ENCODE measurements at regions not wholly inside any gene's neighbourhood (a gene's known extent, or its start where the extent isn't known, plus 50 kb on each side); places are given as distances from the start of the nearest gene placed in this dataset.

DNA sequence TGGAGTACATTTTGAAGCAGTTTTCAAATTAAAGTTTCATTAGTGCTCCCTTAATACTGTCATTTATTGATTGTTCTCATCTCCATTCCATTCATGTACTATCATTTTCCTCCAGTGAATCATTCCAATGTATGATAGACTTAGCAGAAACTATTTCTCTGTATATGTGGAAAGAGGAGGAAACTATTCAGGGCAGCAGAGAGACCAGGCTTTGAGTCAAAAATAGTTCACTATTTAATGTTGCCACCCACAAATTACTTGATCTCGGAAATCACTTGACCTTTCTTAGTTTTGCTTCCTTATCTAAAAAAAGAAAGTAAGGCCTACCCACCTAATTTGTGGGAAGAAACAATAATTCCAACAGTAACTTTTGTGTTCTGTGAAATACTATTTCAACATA lies 610.5 kb upstream of the ZNF385D start:
- TF ChIP-seq, protein P1, sequence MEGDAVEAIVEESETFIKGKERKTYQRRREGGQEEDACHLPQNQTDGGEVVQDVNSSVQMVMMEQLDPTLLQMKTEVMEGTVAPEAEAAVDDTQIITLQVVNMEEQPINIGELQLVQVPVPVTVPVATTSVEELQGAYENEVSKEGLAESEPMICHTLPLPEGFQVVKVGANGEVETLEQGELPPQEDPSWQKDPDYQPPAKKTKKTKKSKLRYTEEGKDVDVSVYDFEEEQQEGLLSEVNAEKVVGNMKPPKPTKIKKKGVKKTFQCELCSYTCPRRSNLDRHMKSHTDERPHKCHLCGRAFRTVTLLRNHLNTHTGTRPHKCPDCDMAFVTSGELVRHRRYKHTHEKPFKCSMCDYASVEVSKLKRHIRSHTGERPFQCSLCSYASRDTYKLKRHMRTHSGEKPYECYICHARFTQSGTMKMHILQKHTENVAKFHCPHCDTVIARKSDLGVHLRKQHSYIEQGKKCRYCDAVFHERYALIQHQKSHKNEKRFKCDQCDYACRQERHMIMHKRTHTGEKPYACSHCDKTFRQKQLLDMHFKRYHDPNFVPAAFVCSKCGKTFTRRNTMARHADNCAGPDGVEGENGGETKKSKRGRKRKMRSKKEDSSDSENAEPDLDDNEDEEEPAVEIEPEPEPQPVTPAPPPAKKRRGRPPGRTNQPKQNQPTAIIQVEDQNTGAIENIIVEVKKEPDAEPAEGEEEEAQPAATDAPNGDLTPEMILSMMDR (IDR thresholded peaks at IDR 0.05) = no peak
- TF ChIP-seq POLR2AphosphoS5 (IDR thresholded peaks at IDR 0.05) = no peak
